Limb (tissue), 2 donors: ENCODE measurements at regions not wholly inside any gene's neighbourhood (a gene's known extent, or its start where the extent isn't known, plus 50 kb on each side); places are given as distances from the start of the nearest gene placed in this dataset.
"Not testable (repeated sequence)": the region's sequence is repeated elsewhere in the genome, so short reads cannot be mapped to it uniquely, and the experiment has no call there.

Source experiments
- DNase-seq, 2 donors: peaks; one replicate each; pipeline ENCODE4 v3.0.0-alpha.2; 2016; ENCODE audit errors: extremely low spot score in 2 of 2

DNA sequence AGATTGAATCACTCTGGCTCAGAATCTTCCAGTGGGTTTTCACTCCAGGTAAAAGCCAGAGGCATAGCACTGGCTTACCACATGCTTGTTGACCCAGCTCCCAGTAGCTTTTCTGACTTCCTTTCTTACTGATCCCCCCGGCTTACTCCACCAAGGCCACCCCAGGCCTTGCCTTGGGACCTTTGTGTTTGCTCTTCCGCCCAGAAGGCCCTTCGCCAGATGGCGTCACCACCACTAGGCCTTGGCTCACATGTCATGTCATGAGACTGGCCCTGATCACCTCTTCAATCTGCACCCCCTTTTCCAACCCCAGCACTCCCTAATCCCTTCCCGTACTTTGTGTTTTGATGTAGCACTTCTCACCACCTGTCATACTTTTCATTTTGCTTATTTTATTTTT is 98.5 kb upstream of the UMPS start:
- DNase-seq = no peak

DNA sequence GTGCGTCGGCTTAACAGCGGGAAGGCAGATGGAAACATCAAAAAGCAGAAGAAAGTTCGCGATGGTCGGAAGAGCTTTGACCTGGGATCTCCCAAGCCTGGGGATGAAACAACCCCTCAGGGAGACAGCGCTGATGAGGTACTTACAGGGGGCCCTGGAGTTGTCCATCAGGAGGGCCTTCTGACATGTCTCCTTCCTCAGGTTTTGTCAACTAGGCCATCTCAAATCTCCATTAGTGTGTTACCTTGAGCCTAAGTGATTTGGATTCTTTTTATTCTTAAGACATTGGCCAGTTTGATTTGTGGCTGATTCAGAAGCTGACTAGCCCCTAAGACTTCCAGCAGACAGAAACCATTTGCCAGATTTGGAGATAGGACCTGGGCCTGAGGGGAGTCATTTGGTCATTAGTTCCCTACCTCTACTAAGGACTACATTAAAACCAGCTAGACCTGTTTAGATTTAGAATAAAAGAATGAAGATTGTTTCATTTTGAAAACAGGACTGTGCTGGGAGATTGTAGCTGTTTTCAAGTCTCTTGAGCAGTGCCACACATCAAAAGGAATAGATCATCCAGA is 97.6 kb upstream of the UMPS start:
- DNase-seq = no peak

GRCh38 chr3:124633524-124633923 is 96.7 kb upstream of the UMPS start:
- no peak for DNase-seq

GRCh38 chr3:124634210-124635168 is 95.8 kb upstream of the UMPS start:
- DNase-seq = no peak

DNA sequence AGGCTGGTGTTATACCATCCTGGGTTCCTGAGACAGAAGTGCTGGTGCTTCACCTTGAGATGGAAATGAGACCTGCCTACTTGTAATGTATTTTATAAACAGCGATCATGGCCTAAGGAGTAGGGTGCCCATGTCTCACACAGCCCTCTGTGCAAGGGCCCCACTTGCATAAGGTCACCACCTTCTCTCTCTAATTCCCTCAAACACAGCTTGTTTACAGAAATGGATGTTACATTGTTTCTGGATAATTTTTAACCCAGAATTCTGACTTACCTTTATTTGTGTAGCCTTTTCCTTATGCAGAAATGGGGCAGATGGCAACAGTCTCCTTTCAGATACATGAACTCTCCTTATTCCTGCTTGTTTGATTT is 95.1 kb upstream of the UMPS start:
- no peak for DNase-seq

DNA sequence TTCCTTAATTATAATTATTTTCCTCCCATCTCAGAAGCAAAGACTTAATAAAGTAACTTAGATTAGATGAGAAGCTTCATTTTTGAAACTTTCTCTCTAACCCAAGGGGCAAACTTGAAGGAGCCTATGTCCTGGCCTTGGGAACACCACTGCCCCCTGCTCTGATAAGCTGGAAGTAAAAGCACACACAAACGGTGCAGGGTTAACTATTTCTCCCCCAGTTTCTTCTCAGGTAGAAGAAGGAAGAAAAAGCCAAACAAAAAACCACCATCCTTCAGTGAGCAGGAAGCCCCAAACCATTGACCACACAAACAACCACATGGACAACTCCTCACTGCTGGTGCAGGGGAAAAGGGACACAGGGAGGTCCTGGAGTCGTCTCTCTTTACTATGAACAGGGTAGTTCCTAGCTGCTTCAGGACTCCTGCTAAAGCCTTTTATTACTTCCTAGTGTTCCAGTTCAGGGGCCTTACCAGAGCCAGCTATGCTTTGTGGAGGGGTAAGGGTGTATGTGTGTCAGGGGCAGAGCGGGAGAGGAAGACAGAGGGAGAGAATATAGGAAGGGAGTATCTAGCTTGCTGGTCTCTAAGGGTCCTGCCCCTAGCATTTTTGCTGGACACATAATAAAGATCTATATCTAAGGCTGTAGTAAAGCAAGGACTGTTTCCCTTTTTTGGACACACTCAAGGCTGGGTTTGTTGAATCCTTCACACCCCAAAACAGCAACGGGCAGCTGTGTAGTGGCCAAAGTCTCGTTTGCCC is 94.0 kb upstream of the UMPS start:
- no peak for DNase-seq

GRCh38 chr3:124636863-124637296 is 93.4 kb upstream of the UMPS start:
- no peak for DNase-seq

GRCh38 chr3:124639406-124640237 is 90.6 kb upstream of the UMPS start:
- DNase-seq = no peak

- DNase-seq = no peak
Observed at GRCh38 chr3:124640635-124641306, 89.5 kb upstream of the UMPS start.

GRCh38 chr3:124643453-124643852 is 86.8 kb upstream of the UMPS start:
- no peak for DNase-seq

DNA sequence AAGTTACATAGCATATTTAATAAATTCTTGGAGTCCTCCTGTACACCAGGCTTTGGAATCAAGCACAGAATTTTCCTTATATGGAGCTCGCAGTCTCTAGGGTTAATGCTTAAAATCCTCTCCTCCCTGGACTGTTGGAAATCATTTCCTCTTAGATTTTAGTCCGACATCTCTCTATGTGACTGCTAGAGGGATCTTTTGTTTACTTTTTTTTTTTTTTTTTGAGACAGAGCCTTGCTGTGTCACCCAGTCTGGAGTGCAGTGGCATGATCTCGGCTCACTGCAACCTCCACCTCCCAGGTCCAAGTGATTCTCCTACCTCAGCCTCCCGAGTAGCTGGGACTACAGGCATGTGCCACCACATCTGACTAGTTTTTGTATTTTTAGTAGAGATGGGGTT is 84.1 kb upstream of the UMPS start:
- not testable (repeated sequence) for DNase-seq

DNA sequence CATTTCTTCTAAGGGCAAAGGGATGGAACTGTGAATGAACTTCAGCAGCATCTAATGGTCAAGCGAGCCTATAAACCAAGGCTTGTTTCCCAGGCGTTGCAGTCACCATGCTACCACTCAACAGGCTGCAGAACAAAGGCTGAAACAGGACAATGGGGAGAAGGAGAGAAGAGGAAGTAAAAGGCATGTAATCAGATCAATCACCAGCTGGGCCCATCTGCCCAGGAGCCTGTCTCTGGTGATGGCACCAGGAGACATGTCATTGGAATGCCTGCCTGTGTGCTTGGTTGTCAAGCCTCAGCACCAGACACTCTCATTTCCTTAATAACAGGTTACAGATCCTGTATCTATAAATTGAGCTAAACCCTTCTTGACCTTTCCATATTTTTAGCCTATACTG is 81.7 kb upstream of the UMPS start:
- DNase-seq = no peak

- DNase-seq = no peak
Observed at GRCh38 chr3:124650798-124651197, 79.5 kb upstream of the UMPS start.

GRCh38 chr3:124651416-124651815 is 78.8 kb upstream of the UMPS start:
- DNase-seq = not testable (repeated sequence)

GRCh38 chr3:124652009-124652408 is 78.2 kb upstream of the UMPS start:
- no peak for DNase-seq

DNA sequence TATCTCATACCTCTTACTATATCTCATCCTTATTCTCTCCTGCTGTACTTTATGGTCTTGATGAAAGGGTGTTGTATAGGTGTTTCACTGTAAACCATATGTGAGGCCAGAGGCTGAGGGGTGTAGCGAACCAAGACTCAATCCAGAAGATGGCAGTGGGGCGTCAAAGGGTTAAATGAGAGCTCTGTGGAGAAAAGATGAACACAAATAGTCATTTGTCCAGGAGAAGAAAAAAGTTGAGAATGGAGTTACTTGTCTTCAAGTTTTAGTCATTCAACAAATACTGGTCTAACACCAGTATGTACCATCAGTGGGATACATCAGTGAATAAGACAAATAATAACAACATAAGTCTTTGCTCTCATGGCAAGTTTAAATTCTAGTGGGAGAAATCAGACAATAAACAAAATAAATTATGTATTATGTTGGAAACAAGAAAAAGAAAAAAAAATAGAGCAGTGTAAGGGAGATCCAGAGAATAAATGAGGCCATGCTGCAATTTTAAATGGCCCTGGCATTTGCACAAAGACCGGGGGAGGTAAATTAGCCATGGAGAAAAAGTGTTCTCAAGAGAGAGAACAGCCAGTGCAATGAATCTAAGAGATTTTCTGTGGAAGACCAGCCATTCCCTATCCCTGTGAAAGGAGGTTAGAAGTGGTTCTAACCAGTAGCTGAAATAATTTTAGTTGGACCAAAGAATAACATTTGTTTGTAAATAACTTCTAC is 77.0 kb upstream of the UMPS start:
- DNase-seq = no peak

- DNase-seq = no peak
Observed at GRCh38 chr3:124653797-124654469, 76.3 kb upstream of the UMPS start.

- no peak for DNase-seq
Observed at GRCh38 chr3:124654470-124654845, 75.8 kb upstream of the UMPS start.

DNA sequence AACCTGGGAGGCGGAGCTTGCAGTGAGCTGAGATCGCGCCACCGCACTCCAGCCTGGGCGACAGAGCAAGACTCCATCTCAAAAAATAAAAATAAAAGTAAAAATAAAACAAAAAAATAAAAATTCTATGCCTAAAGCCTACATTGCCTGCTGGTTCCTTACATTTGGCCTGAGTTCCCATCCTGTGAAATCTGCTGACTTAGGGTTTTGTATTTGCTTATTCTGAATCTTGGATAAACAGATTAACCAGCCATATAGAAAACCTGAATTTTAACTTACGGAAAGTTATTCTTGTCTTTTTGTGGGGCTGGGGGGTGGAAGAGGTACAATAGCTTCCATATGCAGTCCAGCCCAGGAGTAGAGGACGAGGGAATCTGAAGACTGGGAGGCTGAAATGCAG is 73.7 kb upstream of the UMPS start:
- no peak for DNase-seq

DNA sequence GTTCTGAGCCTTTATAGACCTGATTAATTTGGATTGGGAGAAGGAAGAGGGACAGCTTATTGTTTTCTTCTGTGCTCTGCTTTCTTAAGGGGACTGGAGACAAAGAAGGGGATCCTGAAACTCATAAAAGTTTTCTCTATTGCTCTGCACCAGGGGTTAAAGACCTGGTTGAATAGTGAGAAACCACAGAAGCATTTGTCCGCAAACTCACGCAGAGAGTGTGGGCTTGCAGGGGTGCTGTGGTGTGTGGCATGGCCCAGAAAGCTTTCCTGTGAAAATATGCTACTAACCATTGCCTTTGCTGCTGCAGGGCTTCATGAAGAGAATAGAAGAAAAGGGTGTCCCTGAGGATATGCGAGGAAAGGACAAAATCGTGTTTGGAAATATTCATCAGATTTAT is 73.1 kb upstream of the UMPS start:
- no peak for DNase-seq
